ENCODE measurements at regions not wholly inside any gene's neighbourhood (a gene's known extent, or its start where the extent isn't known, plus 50 kb on each side); places are given as distances from the start of the nearest gene placed in this dataset.

- TF ChIP-seq CTCF (IDR thresholded peaks at IDR 0.05): no peak
- Histone ChIP-seq H3K27me3 (no peaks in the 10 kb centered on the region), H3K27ac (no peak overlapping the region), H3K4me1 (no peaks in the 10 kb centered on the region), H3K4me3 (no peak overlapping the region), H3K36me3 (no peaks in the 10 kb centered on the region), H3K9me3 (no peaks in the 10 kb centered on the region)
- no peak for ATAC-seq
- DNase-seq: no peak
- intact Hi-C loops (cut with DNase I): no loop called here
Measured at GRCh38 chr7:156560075-156560474, 80.5 kb upstream of the RNF32 start.

GRCh38 chr7:156559001-156559400 is 81.6 kb upstream of the RNF32 start:
- Histone ChIP-seq H3K36me3 (no peaks in the 10 kb centered on the region), H3K4me3 (no peak overlapping the region), H3K9me3 (no peaks in the 10 kb centered on the region), H3K27me3 (no peaks in the 10 kb centered on the region), H3K27ac (no peak overlapping the region), H3K4me1 (no peaks in the 10 kb centered on the region)
- TF ChIP-seq CTCF (IDR thresholded peaks at IDR 0.05): no peak
- DNase-seq (no peak), ATAC-seq (no peak)
- intact Hi-C loops (cut with DNase I): no loop called here

GRCh38 chr7:156558198-156558597 is 82.4 kb upstream of the RNF32 start:
- no peaks in the 10 kb centered on the region for H3K4me1 ChIP-seq
- no peak overlapping the region for H3K4me3 ChIP-seq
- no peak for TF ChIP-seq CTCF (IDR thresholded peaks at IDR 0.05)
- no peak overlapping the region for H3K27ac ChIP-seq
- H3K9me3 ChIP-seq: no peaks in the 10 kb centered on the region
- H3K27me3 ChIP-seq: no peaks in the 10 kb centered on the region
- no peak for DNase-seq
- H3K36me3 ChIP-seq: no peaks in the 10 kb centered on the region
- intact Hi-C loops (cut with DNase I): no loop called here
- ATAC-seq: no peak

- intact Hi-C loops (cut with DNase I): no loop called here
- DNase-seq (no peak), ATAC-seq (no peak)
- no peaks in the 10 kb centered on the region for H3K9me3 ChIP-seq
- H3K27me3 ChIP-seq: no peaks in the 10 kb centered on the region
- no peak overlapping the region for H3K4me3 ChIP-seq
- no peak overlapping the region for H3K27ac ChIP-seq
- H3K36me3 ChIP-seq: no peaks in the 10 kb centered on the region
- no peak for TF ChIP-seq CTCF (IDR thresholded peaks at IDR 0.05)
- H3K4me1 ChIP-seq: no peaks in the 10 kb centered on the region
Measured at GRCh38 chr7:156556083-156556482, 84.5 kb upstream of the RNF32 start.

GRCh38 chr7:156554488-156554887 is 86.1 kb upstream of the RNF32 start:
- Histone ChIP-seq H3K4me3 (no peak overlapping the region), H3K9me3 (no peaks in the 10 kb centered on the region), H3K27me3 (no peaks in the 10 kb centered on the region), H3K4me1 (no peaks in the 10 kb centered on the region), H3K36me3 (no peaks in the 10 kb centered on the region), H3K27ac (no peak overlapping the region)
- no peak for TF ChIP-seq CTCF (IDR thresholded peaks at IDR 0.05)
- intact Hi-C loops (cut with DNase I): no loop called here
- no peak for ATAC-seq
- DNase-seq: no peak

Data from left lung (tissue), 4 donors.